Upper lobe of left lung (tissue), 4 donors: ENCODE measurements at regions not wholly inside any gene's neighbourhood (a gene's known extent, or its start where the extent isn't known, plus 50 kb on each side); places are given as distances from the start of the nearest gene placed in this dataset.

Experiments
- CTCF ChIP-seq, 6 experiments: fragments of 450-650 bp in 4 of 6; fragments of 200-600 bp in 2 of 6; sonication (generic) in 2 of 6; IDR thresholded peaks; one replicate each; pipeline ENCODE4 v1.5.1; 2016 to 2019; ENCODE audit warnings: antibody characterized with exemption in 6 of 6
- EP300 ChIP-seq, 4 donors: sonication (generic); formaldehyde crosslinking; IDR thresholded peaks; one replicate each; pipeline ENCODE4 v1.5.1; 2017; ENCODE audit warnings: antibody characterized with exemption in 4 of 4, control low read depth in 2 of 4

- TF ChIP-seq EP300 (IDR thresholded peaks at IDR 0.05) (no peak), CTCF (IDR thresholded peaks at IDR 0.05) (no peak)
These were observed 170.3 kb downstream of the KCNA5 start for GRCh38 chr12:5213990-5214389.
